ENCODE measurements at regions not wholly inside any gene's neighbourhood (a gene's known extent, or its start where the extent isn't known, plus 50 kb on each side); places are given as distances from the start of the nearest gene placed in this dataset.

GRCh38 chr1:189150624-189151023 is 1327.0 kb downstream of the BRINP3 start:
- TF ChIP-seq CTCF (IDR thresholded peaks at IDR 0.05 in 8 of 11, conservative IDR thresholded peaks at IDR 0.05 in 3 of 11): no peak
- no peak for TF ChIP-seq POLR2A (IDR thresholded peaks at IDR 0.05)
- TF ChIP-seq POLR2AphosphoS5 (IDR thresholded peaks at IDR 0.05): no peak
